Dermis microvascular lymphatic vessel endothelial cell (primary cell): ENCODE measurements at regions not wholly inside any gene's neighbourhood (a gene's known extent, or its start where the extent isn't known, plus 50 kb on each side); places are given as distances from the start of the nearest gene placed in this dataset.
A peak's percentile ranks its signal among the peaks of the same experiment; 100 is the strongest.

ENCODE experiments used
- DNase-seq, 2 donors: peaks; one replicate each; pipeline versions ENCODE4 v3.0.0 to v3.0.0-alpha.2; 2010; ENCODE audit warnings: low read depth in 2 of 2

- DNase-seq: no peak
These were observed 893.9 kb downstream of the PCDH7 start for GRCh38 chr4:31613946-31614623.

- DNase-seq: no peak
These were observed 897.5 kb downstream of the PCDH7 start for GRCh38 chr4:31617667-31618066.

GRCh38 chr4:31620476-31620875, 900.3 kb downstream of the PCDH7 start:
- DNase-seq: no peak

GRCh38 chr4:31645236-31645635, 925.1 kb downstream of the PCDH7 start:
- no peak for DNase-seq

- DNase-seq: no peak
These were observed 927.6 kb downstream of the PCDH7 start for GRCh38 chr4:31647786-31648185.

- no peak for DNase-seq
These were observed 929.7 kb downstream of the PCDH7 start for GRCh38 chr4:31649878-31650277.

- no peak for DNase-seq
These were observed 931.4 kb downstream of the PCDH7 start for GRCh38 chr4:31651541-31651940.

- no peak for DNase-seq
These were observed 935.2 kb downstream of the PCDH7 start for GRCh38 chr4:31655328-31655727.

GRCh38 chr4:31657859-31658570, 937.8 kb downstream of the PCDH7 start:
- DNase-seq: no peak

GRCh38 chr4:31660916-31661315, 940.7 kb downstream of the PCDH7 start:
- no peak for DNase-seq

GRCh38 chr4:31662951-31663350, 942.8 kb downstream of the PCDH7 start:
- DNase-seq: no peak

GRCh38 chr4:31667686-31668085, 947.5 kb downstream of the PCDH7 start:
- DNase-seq: no peak

GRCh38 chr4:31674313-31674947, 954.3 kb downstream of the PCDH7 start:
- DNase-seq: peak in 1 of 2 donors; percentile 6

- no peak for DNase-seq
These were observed 958.2 kb downstream of the PCDH7 start for GRCh38 chr4:31678356-31678755.

- no peak for DNase-seq
These were observed 962.6 kb downstream of the PCDH7 start for GRCh38 chr4:31682796-31683195.

- DNase-seq: no peak
These were observed 967.7 kb downstream of the PCDH7 start for GRCh38 chr4:31687717-31688342.

- no peak for DNase-seq
These were observed 972.3 kb downstream of the PCDH7 start for GRCh38 chr4:31692399-31692940.

- DNase-seq: no peak
These were observed 981.1 kb downstream of the PCDH7 start for GRCh38 chr4:31701256-31701655.

GRCh38 chr4:31702326-31702725, 982.2 kb downstream of the PCDH7 start:
- no peak for DNase-seq

GRCh38 chr4:31714238-31714637, 994.1 kb downstream of the PCDH7 start:
- DNase-seq: no peak

GRCh38 chr4:31715302-31715701, 995.1 kb downstream of the PCDH7 start:
- DNase-seq: no peak

- no peak for DNase-seq
These were observed 1006.9 kb downstream of the PCDH7 start for GRCh38 chr4:31727030-31727429.
